GM18867 (cell line): ENCODE measurements at regions not wholly inside any gene's neighbourhood (a gene's known extent, or its start where the extent isn't known, plus 50 kb on each side); places are given as distances from the start of the nearest gene placed in this dataset.

Source experiments
- ATAC-seq: cut with Tn5 transposase; IDR thresholded peaks from one replicate; pipeline ENCODE4 v1.9.1; 2021; ENCODE audit warnings: mild to moderate bottlenecking, moderate library complexity; ENCODE audit not compliant: unreplicated experiment

DNA sequence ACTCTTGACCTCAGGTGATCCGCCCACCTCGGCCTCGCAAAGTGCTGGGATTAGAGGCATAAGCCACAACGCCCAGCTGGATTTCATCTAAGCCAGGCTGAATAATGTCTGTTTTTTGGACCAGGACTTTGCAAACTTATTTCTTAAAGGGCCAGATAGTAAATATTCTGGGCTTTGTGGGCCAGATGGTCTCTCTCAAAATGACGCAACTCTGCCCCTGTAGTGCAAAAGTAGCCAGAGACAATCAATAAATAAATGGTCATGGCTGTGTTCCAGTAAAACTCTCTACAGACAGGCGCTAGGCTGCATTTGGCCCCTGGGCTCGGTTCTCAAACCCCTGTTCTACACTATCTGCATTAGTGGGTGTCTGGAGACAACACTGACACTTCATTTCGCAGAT lies 121.9 kb upstream of the CDH13 start:
- no peak for ATAC-seq

DNA sequence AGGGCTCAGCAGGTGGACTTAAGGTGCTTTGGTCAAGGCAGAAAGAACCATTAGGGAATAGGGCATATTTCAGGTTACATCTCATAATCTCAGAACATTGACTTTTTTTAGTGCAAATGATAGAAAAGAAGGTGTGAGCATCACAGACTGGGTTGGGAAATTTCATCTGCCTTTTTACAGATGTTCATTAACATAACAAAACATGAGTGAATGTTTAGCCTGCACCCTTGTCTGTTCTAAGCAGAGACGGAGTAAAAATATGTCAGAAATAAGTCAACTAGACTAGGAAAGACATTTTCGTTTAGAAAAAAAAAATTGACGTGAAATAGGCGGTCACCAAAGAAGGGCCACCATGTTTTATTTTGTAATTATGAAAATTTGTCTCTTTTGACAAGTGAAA lies 127.5 kb upstream of the CDH13 start:
- no peak for ATAC-seq

DNA sequence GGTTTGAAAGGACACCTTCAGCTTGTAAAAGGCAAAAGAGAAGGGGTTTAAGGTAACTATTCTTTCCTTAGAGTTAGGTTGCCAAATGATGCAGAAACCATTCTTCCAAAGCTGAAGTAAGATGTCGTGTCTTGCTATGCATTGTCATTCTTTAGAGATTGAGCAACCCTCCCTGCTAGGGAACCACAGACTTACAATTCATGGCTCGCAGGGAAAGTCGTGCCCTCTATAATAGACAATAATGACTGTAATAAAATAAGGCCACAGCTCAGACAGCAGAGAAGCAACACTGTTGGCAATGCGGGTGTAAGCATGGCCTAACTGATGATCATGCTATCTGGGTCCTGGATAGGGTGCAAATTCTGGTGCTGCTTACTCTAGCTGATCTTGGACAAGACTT lies 129.6 kb upstream of the CDH13 start:
- ATAC-seq, result no peak

DNA sequence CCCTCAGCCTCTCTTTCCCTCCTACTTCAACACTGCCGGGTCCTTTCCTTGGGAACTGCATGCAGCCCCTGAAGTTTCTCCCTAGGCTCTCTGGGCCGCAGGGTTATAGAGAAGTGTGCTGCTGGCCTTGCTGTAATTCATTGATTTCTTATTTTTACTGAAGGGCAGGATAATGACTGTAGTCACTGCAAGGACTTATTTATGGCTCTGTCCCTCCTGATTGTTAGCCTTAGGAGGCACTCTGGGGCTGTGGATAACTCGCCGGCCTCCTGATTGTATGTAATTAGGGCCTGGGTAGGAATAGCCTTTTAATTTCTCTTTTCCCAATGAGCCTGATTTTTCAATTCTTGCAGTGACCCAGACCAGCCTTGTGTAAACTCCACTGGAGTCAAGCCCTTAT lies 138.3 kb upstream of the CDH13 start:
- ATAC-seq, result no peak

DNA sequence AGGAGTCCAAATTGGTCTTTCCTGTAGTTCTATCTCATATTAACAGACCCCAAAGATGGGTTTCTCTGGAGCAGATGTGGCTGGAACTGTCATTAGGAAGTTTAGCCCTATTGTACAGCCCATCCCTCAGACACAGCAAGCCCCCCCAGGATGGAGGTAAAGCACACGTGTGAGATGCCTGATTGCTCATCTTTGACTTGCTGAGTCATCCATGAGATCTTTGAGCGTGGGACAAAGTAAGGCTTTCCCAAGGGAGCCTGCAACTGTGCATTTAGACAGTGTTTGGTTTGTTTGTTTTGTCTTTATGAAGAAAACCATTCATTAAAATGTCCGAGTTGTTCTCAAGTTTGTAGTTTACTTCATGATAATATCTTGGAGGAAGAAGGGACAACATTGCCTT lies 145.3 kb upstream of the CDH13 start:
- ATAC-seq, result no peak

- ATAC-seq, result no peak
Measured at GRCh38 chr16:82476786-82477185, 150.0 kb upstream of the CDH13 start.

GRCh38 chr16:82470620-82471152 lies 156.1 kb upstream of the CDH13 start:
- ATAC-seq, result no peak

DNA sequence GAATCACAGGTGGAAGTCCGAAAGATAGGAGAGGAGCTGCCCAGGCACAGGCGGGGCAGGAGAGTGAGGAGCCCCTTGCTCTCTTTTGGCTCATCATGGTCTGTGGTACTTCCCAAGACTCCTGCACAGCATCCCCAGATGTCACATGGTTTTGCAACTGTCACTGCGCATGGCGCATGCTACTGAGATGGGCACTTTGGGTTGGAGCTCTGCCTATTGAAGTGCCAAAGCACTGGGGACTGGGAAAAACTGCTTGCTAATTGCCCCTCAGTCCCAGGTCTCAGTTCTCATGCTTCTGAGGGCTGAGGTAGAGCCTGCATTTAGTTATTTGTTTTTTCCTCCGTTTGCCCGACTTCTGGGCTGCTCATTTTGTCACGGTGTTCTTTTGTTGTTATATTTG lies 156.8 kb upstream of the CDH13 start:
- ATAC-seq, result no peak

- ATAC-seq, result no peak
Measured at GRCh38 chr16:82464187-82464586, 162.6 kb upstream of the CDH13 start.

DNA sequence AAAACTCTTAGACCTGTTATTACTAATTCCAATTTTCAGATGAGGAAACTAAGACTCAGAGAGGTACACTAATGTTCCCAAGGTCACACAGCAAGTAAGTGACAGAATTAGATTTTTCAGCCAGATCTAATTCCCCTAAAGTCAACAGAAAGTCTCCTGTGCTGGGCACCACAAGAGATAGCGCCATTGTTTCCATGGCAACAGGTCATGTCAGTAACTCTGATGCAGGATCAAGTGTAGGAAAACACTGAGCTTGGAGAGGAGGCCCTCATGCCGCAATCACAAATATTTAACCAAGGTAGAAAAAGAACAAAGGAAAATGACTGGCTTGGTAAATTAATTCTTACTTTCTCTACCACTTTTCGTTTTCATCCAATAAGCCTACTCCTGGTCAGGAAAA lies 166.0 kb upstream of the CDH13 start:
- ATAC-seq, result no peak

- no peak for ATAC-seq
Measured at GRCh38 chr16:82459580-82460256, 167.1 kb upstream of the CDH13 start.

- ATAC-seq, result peak; percentile 88
Measured at GRCh38 chr16:82456683-82457082, 170.1 kb upstream of the CDH13 start.

- no peak for ATAC-seq
Measured at GRCh38 chr16:82454566-82454965, 172.2 kb upstream of the CDH13 start.

DNA sequence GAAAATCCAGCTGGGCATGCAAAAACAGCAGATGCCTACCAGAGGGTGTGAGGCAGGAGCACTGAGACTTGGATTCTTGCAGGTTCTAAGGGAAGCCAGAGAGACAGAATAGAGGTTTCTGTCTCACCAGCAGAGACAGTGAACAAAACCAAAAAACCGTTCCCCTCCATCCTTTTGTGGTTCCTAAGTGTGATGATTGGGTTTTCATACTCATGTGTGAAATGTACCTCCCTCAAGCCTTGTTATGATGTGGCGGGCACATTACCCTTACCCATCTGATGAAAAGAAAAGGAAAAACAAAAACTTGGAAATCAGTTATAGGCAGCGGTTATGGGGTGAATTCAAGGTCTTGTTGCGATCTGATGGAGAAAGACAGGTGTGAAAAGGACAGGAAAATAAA lies 172.6 kb upstream of the CDH13 start:
- no peak for ATAC-seq

GRCh38 chr16:82452004-82452756 lies 174.6 kb upstream of the CDH13 start:
- ATAC-seq, result no peak

DNA sequence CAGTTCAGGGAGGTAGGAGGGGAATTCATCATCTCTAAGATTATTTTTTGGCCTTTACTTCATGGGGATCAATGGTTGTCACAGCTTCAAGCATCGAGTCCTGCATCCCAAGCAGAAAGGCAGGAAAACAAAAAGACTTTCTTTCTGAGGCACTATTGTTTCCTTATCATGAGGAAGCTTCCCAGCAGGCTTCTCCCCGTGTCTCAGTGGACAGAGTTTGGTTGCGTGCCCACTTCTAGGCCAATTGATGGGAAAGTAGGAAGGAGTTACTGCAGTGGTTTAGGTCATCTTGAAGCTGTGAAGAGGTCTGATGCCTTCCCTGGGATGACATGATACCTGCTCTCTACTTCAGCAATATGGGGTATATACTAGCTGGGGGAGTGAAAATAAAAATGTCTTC lies 175.3 kb upstream of the CDH13 start:
- ATAC-seq, result no peak

- no peak for ATAC-seq
Measured at GRCh38 chr16:82440336-82440735, 186.4 kb upstream of the CDH13 start.

GRCh38 chr16:82439678-82440293 lies 187.0 kb upstream of the CDH13 start:
- no peak for ATAC-seq

GRCh38 chr16:82433042-82433441 lies 193.7 kb upstream of the CDH13 start:
- ATAC-seq, result no peak

- ATAC-seq, result no peak
Measured at GRCh38 chr16:82432261-82432660, 194.5 kb upstream of the CDH13 start.

DNA sequence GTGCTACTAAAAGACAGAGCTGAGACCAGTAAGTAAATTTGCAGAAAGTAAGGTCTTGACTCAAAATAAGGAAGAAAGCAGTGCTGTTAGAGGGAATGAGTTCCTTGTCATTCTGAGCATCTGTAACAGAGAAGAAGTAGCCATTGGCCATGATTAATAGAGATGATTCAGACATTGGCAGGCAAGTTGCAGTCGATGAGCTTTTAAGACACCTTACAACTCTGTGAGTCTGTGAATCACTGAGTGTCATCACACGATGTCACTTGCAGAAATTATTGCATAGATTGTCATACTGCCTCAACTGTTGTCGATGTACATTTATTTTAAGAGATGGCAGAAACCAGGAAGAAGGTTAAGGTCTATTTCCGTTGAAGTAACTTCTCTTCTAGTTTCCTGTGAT lies 201.1 kb upstream of the CDH13 start:
- ATAC-seq, result no peak

- ATAC-seq, result no peak
Measured at GRCh38 chr16:82421851-82422250, 204.9 kb upstream of the CDH13 start.
